ENCODE measurements at regions not wholly inside any gene's neighbourhood (a gene's known extent, or its start where the extent isn't known, plus 50 kb on each side); places are given as distances from the start of the nearest gene placed in this dataset.

DNA sequence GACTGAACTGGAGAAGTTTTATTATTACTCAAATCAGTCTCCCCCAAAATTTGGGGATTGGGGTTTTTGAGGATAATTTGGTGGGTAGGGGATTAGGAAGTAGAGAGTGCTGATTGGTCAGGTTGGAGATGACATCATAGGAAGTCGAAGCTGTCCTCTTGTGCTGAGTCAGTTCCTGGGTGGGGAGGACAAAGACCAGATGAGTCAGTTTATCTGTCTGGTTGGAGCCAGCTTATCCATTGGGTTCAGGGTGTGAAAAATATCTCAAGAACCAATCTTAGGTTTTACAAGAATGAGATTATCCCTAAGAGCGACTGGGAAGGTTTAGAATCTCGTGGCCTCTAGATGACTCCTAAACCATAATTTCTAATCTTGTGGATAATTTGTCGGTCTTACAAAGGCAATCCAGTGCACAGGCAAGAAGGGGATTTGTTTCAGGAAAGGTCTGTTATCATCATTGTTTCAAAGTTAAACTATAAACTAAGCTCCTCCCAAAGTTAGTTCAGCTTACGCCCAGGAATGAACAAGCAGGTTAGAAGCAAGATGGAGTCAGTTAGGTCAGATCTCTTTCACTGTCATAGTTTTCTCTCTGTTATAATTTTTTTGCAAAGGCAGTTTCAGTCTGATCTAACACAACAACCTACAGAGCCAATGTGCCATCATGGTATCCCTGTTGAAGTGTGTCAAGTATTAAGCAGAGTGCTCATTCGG lies 274.5 kb downstream of the SLC7A11 start:
- TF ChIP-seq POLR2A (IDR thresholded peaks at IDR 0.05) = no peak
- TF ChIP-seq, protein P1, sequence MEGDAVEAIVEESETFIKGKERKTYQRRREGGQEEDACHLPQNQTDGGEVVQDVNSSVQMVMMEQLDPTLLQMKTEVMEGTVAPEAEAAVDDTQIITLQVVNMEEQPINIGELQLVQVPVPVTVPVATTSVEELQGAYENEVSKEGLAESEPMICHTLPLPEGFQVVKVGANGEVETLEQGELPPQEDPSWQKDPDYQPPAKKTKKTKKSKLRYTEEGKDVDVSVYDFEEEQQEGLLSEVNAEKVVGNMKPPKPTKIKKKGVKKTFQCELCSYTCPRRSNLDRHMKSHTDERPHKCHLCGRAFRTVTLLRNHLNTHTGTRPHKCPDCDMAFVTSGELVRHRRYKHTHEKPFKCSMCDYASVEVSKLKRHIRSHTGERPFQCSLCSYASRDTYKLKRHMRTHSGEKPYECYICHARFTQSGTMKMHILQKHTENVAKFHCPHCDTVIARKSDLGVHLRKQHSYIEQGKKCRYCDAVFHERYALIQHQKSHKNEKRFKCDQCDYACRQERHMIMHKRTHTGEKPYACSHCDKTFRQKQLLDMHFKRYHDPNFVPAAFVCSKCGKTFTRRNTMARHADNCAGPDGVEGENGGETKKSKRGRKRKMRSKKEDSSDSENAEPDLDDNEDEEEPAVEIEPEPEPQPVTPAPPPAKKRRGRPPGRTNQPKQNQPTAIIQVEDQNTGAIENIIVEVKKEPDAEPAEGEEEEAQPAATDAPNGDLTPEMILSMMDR (IDR thresholded peaks at IDR 0.05) = no peak

Measured in suprapubic skin (tissue), 3 donors.